Left lung (tissue), 4 donors: ENCODE measurements at regions not wholly inside any gene's neighbourhood (a gene's known extent, or its start where the extent isn't known, plus 50 kb on each side); places are given as distances from the start of the nearest gene placed in this dataset.
A peak's percentile ranks its signal among the peaks of the same experiment; 100 is the strongest.

Experiments used
- ATAC-seq: fragments of 200-7000 bp; cut with Tn5 transposase; one replicate; pipeline ENCODE4 v1.9.1; 2020; ENCODE audit warnings: moderate library complexity
- DNase-seq, 4 donors: peaks; one replicate each; pipeline ENCODE4 v3.0.0-alpha.2; 2013 to 2020
- H3K27ac ChIP-seq, 2 donors: fragments of 200-600 bp; sonication (generic) in 1 of 2; one replicate each; pipeline versions ENCODE4 v1.5.0 to v1.8.0; 2020 to 2021
- H3K27me3 ChIP-seq, 2 donors: fragments of 200-600 bp; sonication (generic) in 1 of 2; one replicate each; pipeline versions ENCODE4 v1.5.0 to v1.8.0; 2020 to 2021
- H3K36me3 ChIP-seq, 2 donors: fragments of 200-600 bp; sonication (generic) in 1 of 2; one replicate each; pipeline versions ENCODE4 v1.5.0 to v1.8.0; 2020 to 2021
- H3K4me1 ChIP-seq, 2 donors: fragments of 200-600 bp; one replicate each; pipeline ENCODE4 v1.8.0; 2021
- H3K4me3 ChIP-seq, 2 donors: fragments of 200-600 bp; sonication (generic) in 1 of 2; one replicate each; pipeline versions ENCODE4 v1.5.0 to v1.8.0; 2020 to 2021; ENCODE audit warnings: mild to moderate bottlenecking in 1 of 2
- H3K9me3 ChIP-seq, 2 donors: fragments of 200-600 bp; sonication (generic) in 1 of 2; one replicate each; pipeline versions ENCODE4 v1.5.0 to v1.8.0; 2020 to 2021
- CTCF ChIP-seq, 2 donors: fragments of 200-600 bp; sonication (generic) in 1 of 2; IDR thresholded peaks; one replicate each; pipeline versions ENCODE4 v1.5.0 to v1.8.0; 2021; ENCODE audit warnings: antibody characterized with exemption in 2 of 2
- intact Hi-C, 2 donors: fragments of 100-400 bp; cut with DNase I; formaldehyde crosslinking; loops; one replicate each; pipeline versions ENCODE4 v1.11.2 to v1.14.2; 2022
- donor health status: DM: no; HTN: yes; CAD: no.
- donor health status: DM: no; HTN: no; CAD: no.

GRCh38 chr1:232413674-232414073, 216.3 kb downstream of the SIPA1L2 start:
- ATAC-seq = no peak
- intact Hi-C loops = no loop called here

GRCh38 chr1:232409584-232409983, 220.3 kb downstream of the SIPA1L2 start:
- Histone ChIP-seq H3K4me1 (no peaks in the 10 kb centered on the region), H3K36me3 (peaks cover 0 to 40% of the 10 kb centered on the region in 2 donors), H3K27me3 (no peaks in the 10 kb centered on the region), H3K27ac (no peak overlapping the region), H3K4me3 (no peak overlapping the region), H3K9me3 (peaks cover 0 to 24% of the 10 kb centered on the region in 2 donors)
- no peak for TF ChIP-seq CTCF (IDR thresholded peaks at IDR 0.05)
- ATAC-seq = no peak
- intact Hi-C loops = no loop called here
- no peak for DNase-seq

More at GRCh38 chr1:232413674-232414073, 216.3 kb downstream of the SIPA1L2 start:
- Histone ChIP-seq H3K36me3 (peaks cover 0 to 64% of the 10 kb centered on the region in 2 donors), H3K9me3 (peaks cover 0 to 24% of the 10 kb centered on the region in 2 donors), H3K27me3 (no peaks in the 10 kb centered on the region), H3K4me3 (no peak overlapping the region), H3K4me1 (no peaks in the 10 kb centered on the region), H3K27ac (no peak overlapping the region)
- DNase-seq = no peak
- TF ChIP-seq CTCF (IDR thresholded peaks at IDR 0.05) = no peak

GRCh38 chr1:232407120-232407519, 222.8 kb downstream of the SIPA1L2 start:
- Histone ChIP-seq H3K9me3 (peaks cover 0 to 24% of the 10 kb centered on the region in 2 donors), H3K4me3 (no peak overlapping the region), H3K36me3 (peaks cover 0 to 36% of the 10 kb centered on the region in 2 donors), H3K27me3 (no peaks in the 10 kb centered on the region), H3K27ac (no peak overlapping the region), H3K4me1 (no peaks in the 10 kb centered on the region)
- no peak for TF ChIP-seq CTCF (IDR thresholded peaks at IDR 0.05)
- no peak for ATAC-seq
- no peak for DNase-seq
- intact Hi-C loops = no loop called here

GRCh38 chr1:232405781-232406180, 224.2 kb downstream of the SIPA1L2 start:
- H3K4me1 ChIP-seq = no peaks in the 10 kb centered on the region
- H3K27me3 ChIP-seq = no peaks in the 10 kb centered on the region
- no peak overlapping the region for H3K27ac ChIP-seq
- no peak overlapping the region for H3K4me3 ChIP-seq
- DNase-seq (peak in 1 of 4 donors; percentile 19), ATAC-seq (no peak)
- H3K9me3 ChIP-seq = peaks cover 0 to 18% of the 10 kb centered on the region in 2 donors
- TF ChIP-seq CTCF (IDR thresholded peaks at IDR 0.05) = no peak
- peaks cover 0 to 43% of the 10 kb centered on the region in 2 donors for H3K36me3 ChIP-seq
- intact Hi-C loops = no loop called here

GRCh38 chr1:232404981-232405731, 224.8 kb downstream of the SIPA1L2 start:
- H3K36me3 ChIP-seq = peaks cover 0 to 42% of the 10 kb centered on the region in 2 donors
- no peak overlapping the region for H3K4me3 ChIP-seq
- H3K27me3 ChIP-seq = no peaks in the 10 kb centered on the region
- intact Hi-C loops = no loop called here
- no peak for TF ChIP-seq CTCF (IDR thresholded peaks at IDR 0.05)
- no peaks in the 10 kb centered on the region for H3K4me1 ChIP-seq
- ATAC-seq (no peak), DNase-seq (no peak)
- H3K9me3 ChIP-seq = peaks cover 0 to 12% of the 10 kb centered on the region in 2 donors
- H3K27ac ChIP-seq = no peak overlapping the region
